HG03457 (cell line): ENCODE measurements at regions not wholly inside any gene's neighbourhood (a gene's known extent, or its start where the extent isn't known, plus 50 kb on each side); places are given as distances from the start of the nearest gene placed in this dataset.
"Not testable (repeated sequence)": the region's sequence is repeated elsewhere in the genome, so short reads cannot be mapped to it uniquely, and the experiment has no call there.

Experiments
- ATAC-seq: cut with Tn5 transposase; IDR thresholded peaks from one replicate; pipeline ENCODE4 v1.9.1; 2021; ENCODE audit warnings: moderate number of reproducible peaks; ENCODE audit not compliant: unreplicated experiment

- ATAC-seq = no peak
Observed at GRCh38 chr12:78331753-78332152, 501.1 kb downstream of the NAV3 start.

- no peak for ATAC-seq
Observed at GRCh38 chr12:78338054-78338785, 507.5 kb downstream of the NAV3 start.

GRCh38 chr12:78340406-78340805 is 509.7 kb downstream of the NAV3 start:
- no peak for ATAC-seq

- no peak for ATAC-seq
Observed at GRCh38 chr12:78343657-78344056, 513.0 kb downstream of the NAV3 start.

GRCh38 chr12:78359520-78359919 is 505.1 kb upstream of the SYT1 start:
- ATAC-seq = no peak

GRCh38 chr12:78361683-78362082 is 502.9 kb upstream of the SYT1 start:
- ATAC-seq = no peak

GRCh38 chr12:78371284-78371683 is 493.3 kb upstream of the SYT1 start:
- no peak for ATAC-seq

GRCh38 chr12:78375461-78375860 is 489.1 kb upstream of the SYT1 start:
- ATAC-seq = no peak

- ATAC-seq = no peak
Observed at GRCh38 chr12:78376257-78376656, 488.3 kb upstream of the SYT1 start.

- not testable (repeated sequence) for ATAC-seq
Observed at GRCh38 chr12:78379065-78379464, 485.5 kb upstream of the SYT1 start.

- ATAC-seq = no peak
Observed at GRCh38 chr12:78383414-78383813, 481.2 kb upstream of the SYT1 start.

- no peak for ATAC-seq
Observed at GRCh38 chr12:78384541-78384940, 480.0 kb upstream of the SYT1 start.

- no peak for ATAC-seq
Observed at GRCh38 chr12:78385541-78385940, 479.0 kb upstream of the SYT1 start.

GRCh38 chr12:78386871-78387270 is 477.7 kb upstream of the SYT1 start:
- no peak for ATAC-seq

GRCh38 chr12:78387721-78388120 is 476.9 kb upstream of the SYT1 start:
- no peak for ATAC-seq

- ATAC-seq = no peak
Observed at GRCh38 chr12:78388461-78388860, 476.1 kb upstream of the SYT1 start.

GRCh38 chr12:78390920-78391319 is 473.7 kb upstream of the SYT1 start:
- no peak for ATAC-seq

- ATAC-seq = no peak
Observed at GRCh38 chr12:78392918-78393317, 471.7 kb upstream of the SYT1 start.

GRCh38 chr12:78395961-78396360 is 468.6 kb upstream of the SYT1 start:
- no peak for ATAC-seq

- no peak for ATAC-seq
Observed at GRCh38 chr12:78396538-78396937, 468.0 kb upstream of the SYT1 start.

GRCh38 chr12:78398750-78399149 is 465.8 kb upstream of the SYT1 start:
- no peak for ATAC-seq

GRCh38 chr12:78402366-78403134 is 462.0 kb upstream of the SYT1 start:
- ATAC-seq = no peak
